IMR-90 (cell line): ENCODE measurements at regions not wholly inside any gene's neighbourhood (a gene's known extent, or its start where the extent isn't known, plus 50 kb on each side); places are given as distances from the start of the nearest gene placed in this dataset.
A peak's percentile ranks its signal among the peaks of the same experiment; 100 is the strongest.

Experiments used
- CTCF ChIP-seq: conservative IDR thresholded peaks from 2 replicates; pipeline ENCODE4 v1.5.1; 2012; ENCODE audit warnings: mild to moderate bottlenecking, low read depth, low read length, improper control_type of control experiment
- FOS ChIP-seq: fragments of 150-350 bp; IDR thresholded peaks from 2 replicates; pipeline ENCODE4 v1.6.1; 2016; ENCODE audit warnings: low read depth, low read length
- MAFK ChIP-seq: IDR thresholded peaks from 2 replicates; pipeline ENCODE4 v1.6.1; 2012; ENCODE audit warnings: low read depth, low read length, improper control_type of control experiment
- MAZ ChIP-seq: IDR thresholded peaks from 2 replicates; pipeline ENCODE4 v1.6.1; 2012; ENCODE audit warnings: low read depth, mild to moderate bottlenecking, low read length, improper control_type of control experiment, moderate library complexity, borderline replicate concordance
- MXI1 ChIP-seq: IDR thresholded peaks from 2 replicates; pipeline ENCODE4 v1.6.1; 2012; ENCODE audit warnings: low read depth, mild to moderate bottlenecking, low read length, moderate library complexity, borderline replicate concordance
- POLR2A ChIP-seq: IDR thresholded peaks from 2 replicates; pipeline ENCODE4 v1.6.1; 2012; ENCODE audit warnings: mild to moderate bottlenecking, low read depth, low read length
- RAD21 ChIP-seq: IDR thresholded peaks from 2 replicates; pipeline ENCODE4 v1.6.1; 2012; ENCODE audit warnings: low read length, improper control_type of control experiment
- RCOR1 ChIP-seq: IDR thresholded peaks from 2 replicates; pipeline ENCODE4 v1.6.1; 2012; ENCODE audit warnings: mild to moderate bottlenecking, low read length, improper control_type of control experiment; ENCODE audit not compliant: insufficient replicate concordance
- RFX5 ChIP-seq: IDR thresholded peaks from 2 replicates; pipeline ENCODE4 v1.8.0; 2012; ENCODE audit warnings: low read depth, mild to moderate bottlenecking, low read length, moderate library complexity
- SMC3 ChIP-seq: fragments of 150-350 bp; IDR thresholded peaks from 2 replicates; pipeline ENCODE4 v1.6.1; 2016; ENCODE audit warnings: low read depth, mild to moderate bottlenecking, antibody characterized with exemption, low read length, moderate library complexity

GRCh38 chr18:43571078-43571689, 293.9 kb upstream of the SYT4 start:
- peak; percentile 61 for TF ChIP-seq RAD21
- peak; percentile 74 for TF ChIP-seq CTCF
- no peak for TF ChIP-seq MAFK
- no peak for TF ChIP-seq RCOR1
- peak; percentile 40 for TF ChIP-seq SMC3
- TF ChIP-seq POLR2A, result no peak
- no peak for TF ChIP-seq RFX5
- TF ChIP-seq FOS, result no peak
- TF ChIP-seq MAZ, result no peak
- TF ChIP-seq MXI1, result no peak
